Mesendoderm (in vitro differentiated cells): ENCODE measurements at regions not wholly inside any gene's neighbourhood (a gene's known extent, or its start where the extent isn't known, plus 50 kb on each side); places are given as distances from the start of the nearest gene placed in this dataset.

Experiments
- DNase-seq: peaks from one replicate; pipeline ENCODE4 v3.0.0; 2013
- H2AK5ac ChIP-seq: 2 replicates; pipeline ENCODE4 v1.6.1; 2013; ENCODE audit warnings: low read length, inconsistent platforms
- H2BK120ac ChIP-seq: 2 replicates; pipeline ENCODE4 v1.6.1; 2013; ENCODE audit warnings: low read depth, mild to moderate bottlenecking, low read length, moderate library complexity, mixed read lengths
- H2BK15ac ChIP-seq: replicated peaks from 2 replicates; pipeline ENCODE4 v1.6.1; 2013; ENCODE audit warnings: low read depth, mild to moderate bottlenecking, moderate library complexity
- H2BK5ac ChIP-seq: 2 replicates; pipeline ENCODE4 v1.6.1; 2013; ENCODE audit warnings: low read length, inconsistent platforms
- H3K18ac ChIP-seq: 2 replicates; pipeline ENCODE4 v1.6.1; 2013; ENCODE audit warnings: mild to moderate bottlenecking, low read length, mixed read lengths
- H3K23ac ChIP-seq: one replicate; pipeline ENCODE4 v1.6.1; 2013; ENCODE audit warnings: low read length
- H3K27ac ChIP-seq: 2 replicates; pipeline ENCODE4 v1.5.1; 2013; ENCODE audit warnings: low read depth, mild to moderate bottlenecking, inconsistent platforms, low read length, moderate library complexity
- H3K27me3 ChIP-seq: 2 replicates; pipeline ENCODE4 v1.6.1; 2013; ENCODE audit warnings: low read length, control low read depth, mild to moderate bottlenecking, inconsistent platforms; ENCODE audit not compliant: insufficient read depth, poor library complexity
- H3K36me3 ChIP-seq: 2 replicates; pipeline ENCODE4 v1.6.1; 2013; ENCODE audit warnings: low read length, inconsistent platforms; ENCODE audit not compliant: control insufficient read depth, insufficient read depth
- H3K4ac ChIP-seq: one replicate; pipeline ENCODE4 v1.6.1; 2013; ENCODE audit warnings: low read depth, mild to moderate bottlenecking, low read length, moderate library complexity
- H3K4me1 ChIP-seq: 2 replicates; pipeline ENCODE4 v1.6.1; 2013; ENCODE audit warnings: low read depth, low read length, inconsistent platforms; ENCODE audit not compliant: control insufficient read depth
- H3K4me2 ChIP-seq: 2 replicates; pipeline ENCODE4 v1.6.1; 2013; ENCODE audit warnings: low read length
- H3K4me3 ChIP-seq: 2 replicates; pipeline ENCODE4 v1.5.1; 2013; ENCODE audit warnings: mild to moderate bottlenecking, low read length
- H3K56ac ChIP-seq: one replicate; pipeline ENCODE4 v1.6.1; 2013; ENCODE audit warnings: low read length
- H3K79me1 ChIP-seq: 2 replicates; pipeline ENCODE4 v1.6.1; 2013; ENCODE audit warnings: low read length, inconsistent platforms
- H3K79me2 ChIP-seq: 2 replicates; pipeline ENCODE4 v1.6.1; 2013; ENCODE audit warnings: mild to moderate bottlenecking, low read length; ENCODE audit not compliant: control insufficient read depth, insufficient read depth
- H3K9ac ChIP-seq: 2 replicates; pipeline ENCODE4 v1.6.1; 2013; ENCODE audit warnings: low read length, inconsistent platforms
- H4K5ac ChIP-seq: one replicate; pipeline ENCODE4 v1.6.1; 2013; ENCODE audit warnings: low read length
- H4K8ac ChIP-seq: one replicate; pipeline ENCODE4 v1.6.1; 2013; ENCODE audit warnings: low read depth, mild to moderate bottlenecking, control low read depth, low read length, moderate library complexity
- WGBS: extraction: QIAGEN DNeasy Blood & Tissue Kit; methylation state at CpG from one replicate; pipeline ENCODE4 v1.1.7; 2013; ENCODE audit warnings: low lambda C conversion rate, missing lambda C conversion rate; ENCODE audit not compliant: insufficient coverage; ENCODE audit errors: extremely low coverage; 5-methylcytosine and 5-hydroxymethylcytosine counted together

GRCh38 chr11:35087648-35088047, 51.3 kb upstream of the CD44 start:
- no peak overlapping the region for H2AK5ac ChIP-seq
- no peaks in the 10 kb centered on the region for H3K27me3 ChIP-seq
- no peak overlapping the region for H2BK15ac ChIP-seq
- peaks cover 3% of the 10 kb centered on the region for H3K4me1 ChIP-seq
- H3K4me2 ChIP-seq, result no peak overlapping the region
- WGBS, result no CpG with 5 or more reads among the region's 1 CpG
- no peak overlapping the region for H2BK5ac ChIP-seq
- no peak overlapping the region for H3K9ac ChIP-seq
- H3K4me3 ChIP-seq, result no peak overlapping the region
- H3K23ac ChIP-seq, result no peak overlapping the region
- H3K79me1 ChIP-seq, result no peaks in the 10 kb centered on the region
- H4K8ac ChIP-seq, result no peak overlapping the region
- H3K27ac ChIP-seq, result no peak overlapping the region
- no peak overlapping the region for H3K56ac ChIP-seq
- no peak overlapping the region for H3K18ac ChIP-seq
- no peaks in the 10 kb centered on the region for H3K36me3 ChIP-seq
- H3K79me2 ChIP-seq, result no peaks in the 10 kb centered on the region
- no peak overlapping the region for H3K4ac ChIP-seq
- no peak for DNase-seq
- no peak overlapping the region for H4K5ac ChIP-seq
- H2BK120ac ChIP-seq, result no peak overlapping the region

GRCh38 chr11:35088226-35088625, 50.7 kb upstream of the CD44 start:
- no peaks in the 10 kb centered on the region for H3K79me2 ChIP-seq
- H3K23ac ChIP-seq, result no peak overlapping the region
- DNase-seq, result no peak
- no peak overlapping the region for H4K5ac ChIP-seq
- H3K36me3 ChIP-seq, result no peaks in the 10 kb centered on the region
- no peak overlapping the region for H3K27ac ChIP-seq
- no peaks in the 10 kb centered on the region for H3K79me1 ChIP-seq
- H3K4me1 ChIP-seq, result peaks cover 3% of the 10 kb centered on the region
- no peak overlapping the region for H2BK15ac ChIP-seq
- H3K4me3 ChIP-seq, result no peak overlapping the region
- no peak overlapping the region for H3K18ac ChIP-seq
- no peak overlapping the region for H3K56ac ChIP-seq
- no peak overlapping the region for H2AK5ac ChIP-seq
- no peaks in the 10 kb centered on the region for H3K27me3 ChIP-seq
- no peak overlapping the region for H2BK120ac ChIP-seq
- no CpG with 5 or more reads among the region's 2 CpGs for WGBS
- H3K4me2 ChIP-seq, result no peak overlapping the region
- no peak overlapping the region for H2BK5ac ChIP-seq
- H4K8ac ChIP-seq, result no peak overlapping the region
- H3K4ac ChIP-seq, result no peak overlapping the region
- no peak overlapping the region for H3K9ac ChIP-seq

- Histone ChIP-seq H4K8ac (no peak overlapping the region), H3K27me3 (no peaks in the 10 kb centered on the region), H3K27ac (no peak overlapping the region), H3K4ac (no peak overlapping the region), H3K4me3 (no peak overlapping the region), H2BK5ac (no peak overlapping the region), H2BK120ac (no peak overlapping the region), H3K79me1 (no peaks in the 10 kb centered on the region), H3K23ac (no peak overlapping the region), H3K18ac (no peak overlapping the region), H3K4me1 (no peaks in the 10 kb centered on the region), H3K56ac (no peak overlapping the region), H2BK15ac (no peak overlapping the region), H3K79me2 (no peaks in the 10 kb centered on the region), H3K36me3 (no peaks in the 10 kb centered on the region), H2AK5ac (no peak overlapping the region), H3K9ac (no peak overlapping the region), H3K4me2 (no peak overlapping the region), H4K5ac (no peak overlapping the region)
- no CpG with 5 or more reads among the region's 4 CpGs for WGBS
- DNase-seq, result peak; percentile 37
Observed at GRCh38 chr11:35088676-35089075, 50.3 kb upstream of the CD44 start.
